Activated naive CD8-positive, alpha-beta T cell treated with anti-CD3 and anti-CD28 coated beads, Interleukin-2, amount 50 U/mL, for 24 hours (primary cell): ENCODE measurements at regions not wholly inside any gene's neighbourhood (a gene's known extent, or its start where the extent isn't known, plus 50 kb on each side); places are given as distances from the start of the nearest gene placed in this dataset.

Source experiments
- ATAC-seq: fragments of 150-1000 bp; cut with Tn5 transposase; one replicate; pipeline ENCODE4 v1.10.0; 2021
- DNase-seq: peaks from one replicate; pipeline ENCODE4 v3.0.0; 2021
- H3K27ac Mint-ChIP-seq: one replicate; pipeline ENCODE4 v1.8.0; 2021; ENCODE audit warnings: mild to moderate bottlenecking, mixed read lengths
- H3K27me3 Mint-ChIP-seq: one replicate; pipeline ENCODE4 v1.8.0; 2021; ENCODE audit warnings: mixed read lengths
- H3K36me3 Mint-ChIP-seq: one replicate; pipeline ENCODE4 v1.8.0; 2021; ENCODE audit warnings: low read depth, mixed read lengths
- H3K4me1 Mint-ChIP-seq: one replicate; pipeline ENCODE4 v1.8.0; 2021; ENCODE audit warnings: mixed read lengths
- H3K4me3 Mint-ChIP-seq: one replicate; pipeline ENCODE4 v1.8.0; 2021; ENCODE audit warnings: mild to moderate bottlenecking, moderate library complexity, mixed read lengths
- H3K9me3 Mint-ChIP-seq: one replicate; pipeline ENCODE4 v1.8.0; 2021; ENCODE audit warnings: mixed read lengths

DNA sequence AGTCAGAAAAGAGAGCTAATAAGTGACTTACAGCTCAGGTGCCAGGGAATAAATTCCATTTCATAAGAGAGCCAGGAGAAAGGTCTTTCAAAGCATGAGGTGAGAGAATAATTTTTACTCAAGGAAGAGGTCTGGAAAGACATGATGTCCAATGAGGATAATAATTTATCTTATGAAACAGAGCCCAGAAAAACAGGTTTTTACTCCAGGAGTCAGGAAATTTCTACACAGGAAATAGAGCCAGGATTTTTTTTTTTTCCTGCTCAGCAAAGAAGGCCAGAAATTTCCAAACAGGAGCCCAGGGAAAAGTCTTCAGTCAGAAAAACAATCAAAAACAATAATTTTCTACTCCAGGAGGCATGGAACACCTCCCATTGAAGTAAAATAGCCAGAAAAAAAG lies 1185.7 kb upstream of the TSPY4 start:
- Mint-ChIP-seq H3K4me3 (no peak overlapping the region), H3K27ac (no peak overlapping the region), H3K36me3 (no peaks in the 10 kb centered on the region), H3K4me1 (no peaks in the 10 kb centered on the region), H3K9me3 (no peaks in the 10 kb centered on the region), H3K27me3 (peaks cover 3% of the 10 kb centered on the region)
- DNase-seq (no peak), ATAC-seq (no peak)

DNA sequence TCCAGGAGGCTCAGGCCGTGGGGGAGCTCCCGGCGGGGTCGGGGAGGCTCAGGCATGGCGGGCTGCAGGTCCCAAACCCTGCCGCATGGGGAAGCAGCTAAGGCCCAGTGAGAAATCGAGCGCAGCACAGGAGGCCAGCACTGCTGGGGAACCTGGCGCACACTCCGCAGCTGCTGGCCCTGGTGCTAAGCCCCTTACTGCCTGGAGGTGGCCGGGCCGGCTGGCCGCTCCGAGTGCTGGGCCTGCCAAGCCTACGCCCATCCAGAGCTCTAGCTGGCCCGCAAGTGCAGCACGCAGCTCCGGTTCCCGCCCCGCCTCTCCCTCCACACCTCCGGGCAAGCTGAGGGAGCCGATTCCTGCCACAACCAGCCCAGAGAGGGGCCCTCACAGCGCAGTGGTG lies 1208.7 kb upstream of the TSPY4 start:
- H3K9me3 Mint-ChIP-seq, result no peaks in the 10 kb centered on the region
- no peaks in the 10 kb centered on the region for H3K4me1 Mint-ChIP-seq
- H3K27ac Mint-ChIP-seq, result no peak overlapping the region
- ATAC-seq, result no peak
- no peak overlapping the region for H3K4me3 Mint-ChIP-seq
- H3K36me3 Mint-ChIP-seq, result no peaks in the 10 kb centered on the region
- H3K27me3 Mint-ChIP-seq, result no peaks in the 10 kb centered on the region
- no peak for DNase-seq

DNA sequence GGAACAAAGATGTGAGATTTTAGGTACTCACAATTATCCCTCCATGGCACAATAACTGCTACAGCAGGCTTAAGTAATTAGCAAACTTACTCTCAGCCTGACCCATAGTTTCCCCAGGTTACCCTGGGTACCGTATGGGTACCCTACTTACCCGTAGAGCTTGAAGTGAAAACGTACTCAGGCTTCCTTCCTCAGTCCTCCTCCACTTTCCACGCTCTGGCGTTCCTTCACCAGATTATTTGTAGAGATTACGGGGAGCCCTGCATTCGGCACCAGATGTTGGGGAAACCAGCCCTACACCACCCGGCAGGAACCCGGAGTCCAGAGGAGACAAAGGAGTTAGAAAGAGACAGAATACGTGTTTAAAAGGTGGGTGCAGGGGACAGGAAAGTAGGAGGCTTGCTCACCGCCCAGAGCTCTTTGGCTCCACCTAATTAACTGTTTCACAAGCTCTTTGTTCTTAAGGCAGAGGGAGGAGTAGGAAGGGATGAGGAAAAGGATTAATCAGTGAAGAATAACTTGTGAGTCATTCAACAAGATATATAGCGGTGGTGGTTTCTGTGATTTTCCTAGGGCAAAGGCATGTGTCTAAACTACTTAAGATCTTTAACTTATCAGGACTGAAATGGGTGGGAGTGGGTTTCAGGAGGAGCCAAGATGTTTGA lies 1211.2 kb upstream of the TSPY4 start:
- Mint-ChIP-seq H3K4me3 (no peak overlapping the region), H3K27me3 (no peaks in the 10 kb centered on the region), H3K27ac (no peak overlapping the region), H3K9me3 (no peaks in the 10 kb centered on the region), H3K36me3 (no peaks in the 10 kb centered on the region), H3K4me1 (no peaks in the 10 kb centered on the region)
- DNase-seq, result no peak
- ATAC-seq, result no peak

DNA sequence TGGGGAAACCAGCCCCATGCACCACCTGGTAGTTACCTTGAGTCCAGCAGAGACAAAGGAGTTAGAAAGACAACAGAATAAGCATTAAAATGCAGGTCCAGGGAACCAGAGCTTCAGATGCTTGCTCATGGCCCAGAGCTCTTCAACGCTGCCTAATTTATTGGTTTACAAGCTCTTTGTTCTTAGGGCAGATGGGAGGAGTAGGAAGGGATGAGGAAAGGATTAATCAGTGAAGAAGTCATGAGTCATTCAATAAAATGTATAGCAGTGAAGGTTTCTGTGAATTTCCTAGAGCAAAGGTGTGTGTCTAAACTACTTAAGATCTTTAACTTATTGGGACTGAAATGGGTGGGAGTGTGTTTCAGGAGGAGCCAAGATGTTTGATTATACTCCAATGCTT lies 1210.3 kb upstream of the AMELY start:
- no peak for ATAC-seq
- no peak overlapping the region for H3K4me3 Mint-ChIP-seq
- H3K27ac Mint-ChIP-seq, result no peak overlapping the region
- H3K27me3 Mint-ChIP-seq, result no peaks in the 10 kb centered on the region
- H3K36me3 Mint-ChIP-seq, result no peaks in the 10 kb centered on the region
- H3K9me3 Mint-ChIP-seq, result no peaks in the 10 kb centered on the region
- DNase-seq, result no peak
- no peaks in the 10 kb centered on the region for H3K4me1 Mint-ChIP-seq

DNA sequence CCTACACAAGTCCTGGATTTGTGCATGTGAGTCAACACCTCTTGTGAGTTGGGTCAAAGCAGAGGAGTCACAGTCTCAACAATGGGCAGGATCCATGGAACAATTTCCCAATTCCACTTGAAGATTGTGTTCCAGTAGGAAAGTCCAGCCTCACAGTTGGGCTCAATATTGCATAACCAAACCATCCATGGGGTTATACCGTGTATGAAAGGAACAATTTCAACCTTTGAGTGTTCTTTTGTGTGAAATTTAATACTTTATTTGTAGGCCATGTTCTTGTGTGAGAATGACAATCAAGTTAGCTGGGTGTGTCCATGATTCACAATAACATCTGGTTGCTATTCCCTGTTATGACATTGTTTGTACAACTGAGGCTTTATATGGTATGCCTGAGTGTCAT lies 1182.9 kb upstream of the AMELY start:
- DNase-seq (no peak), ATAC-seq (no peak)
- no peak overlapping the region for H3K4me3 Mint-ChIP-seq
- H3K27ac Mint-ChIP-seq, result no peak overlapping the region
- H3K4me1 Mint-ChIP-seq, result no peaks in the 10 kb centered on the region
- no peaks in the 10 kb centered on the region for H3K9me3 Mint-ChIP-seq
- H3K36me3 Mint-ChIP-seq, result no peaks in the 10 kb centered on the region
- H3K27me3 Mint-ChIP-seq, result no peaks in the 10 kb centered on the region

DNA sequence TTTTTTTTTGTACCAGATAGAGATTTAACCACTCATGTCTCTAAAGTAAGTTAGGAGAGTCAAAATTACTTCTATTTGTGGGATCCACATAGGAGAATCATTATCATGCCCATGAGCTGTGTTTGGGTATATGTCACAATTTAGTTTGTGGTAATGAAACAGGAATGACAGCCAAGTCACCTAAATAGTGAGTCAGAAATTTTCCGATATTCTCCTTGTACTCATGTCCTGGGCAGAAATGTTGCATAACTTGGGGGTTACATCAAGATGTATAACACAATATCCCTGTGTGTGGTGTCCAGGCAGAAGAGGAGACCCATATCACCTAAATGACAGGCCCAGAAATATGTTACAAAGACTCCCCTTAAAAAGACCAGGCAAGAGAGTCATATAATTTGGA lies 1181.4 kb upstream of the AMELY start:
- no peaks in the 10 kb centered on the region for H3K27me3 Mint-ChIP-seq
- no peaks in the 10 kb centered on the region for H3K36me3 Mint-ChIP-seq
- no peak for ATAC-seq
- H3K4me1 Mint-ChIP-seq, result no peaks in the 10 kb centered on the region
- no peak overlapping the region for H3K27ac Mint-ChIP-seq
- no peak for DNase-seq
- no peaks in the 10 kb centered on the region for H3K9me3 Mint-ChIP-seq
- H3K4me3 Mint-ChIP-seq, result no peak overlapping the region

DNA sequence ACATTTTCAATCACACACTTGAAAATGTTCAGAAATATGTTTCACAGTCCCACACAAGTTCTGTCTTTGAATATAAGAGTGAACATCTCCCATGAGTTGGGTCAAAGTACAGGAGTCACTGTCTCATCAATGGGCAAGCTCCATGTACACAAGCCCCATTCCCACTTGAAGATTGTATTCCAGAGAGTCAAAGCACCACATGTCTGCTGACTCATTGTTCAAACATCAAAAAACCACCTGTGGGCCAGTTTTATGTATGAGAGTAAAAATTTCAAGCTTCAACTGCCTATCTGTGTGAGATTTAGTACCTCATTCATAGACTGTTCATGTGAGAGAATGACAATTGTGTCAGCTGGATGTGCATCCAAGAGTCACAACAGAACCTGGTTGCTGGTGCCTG lies 1174.4 kb upstream of the AMELY start:
- Mint-ChIP-seq H3K36me3 (no peaks in the 10 kb centered on the region), H3K27me3 (no peaks in the 10 kb centered on the region), H3K27ac (no peak overlapping the region), H3K9me3 (peaks cover 3% of the 10 kb centered on the region), H3K4me1 (no peaks in the 10 kb centered on the region), H3K4me3 (no peak overlapping the region)
- ATAC-seq, result no peak
- no peak for DNase-seq

DNA sequence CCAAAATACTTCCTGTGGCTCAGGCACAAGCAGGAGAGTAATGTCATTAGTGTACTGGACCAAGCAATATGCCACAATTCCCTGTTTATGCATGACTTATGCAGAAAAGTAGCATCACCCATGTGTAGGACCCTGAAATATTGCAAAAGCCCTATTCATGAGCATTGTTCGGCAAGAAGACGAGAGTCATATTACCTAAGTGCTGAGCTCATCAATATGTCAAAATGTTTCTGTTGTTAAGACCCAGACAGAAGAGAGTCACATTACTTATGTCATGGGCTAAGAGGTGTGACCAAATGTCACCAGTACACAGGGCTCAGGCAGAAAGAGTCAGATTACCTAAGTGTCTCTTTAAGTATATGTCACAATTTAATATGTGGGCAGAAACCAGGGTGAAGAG lies 1172.6 kb upstream of the AMELY start:
- no peak overlapping the region for H3K4me3 Mint-ChIP-seq
- H3K9me3 Mint-ChIP-seq, result peaks cover 5% of the 10 kb centered on the region
- H3K27me3 Mint-ChIP-seq, result no peaks in the 10 kb centered on the region
- H3K27ac Mint-ChIP-seq, result no peak overlapping the region
- no peaks in the 10 kb centered on the region for H3K4me1 Mint-ChIP-seq
- H3K36me3 Mint-ChIP-seq, result no peaks in the 10 kb centered on the region
- DNase-seq (no peak), ATAC-seq (no peak)

DNA sequence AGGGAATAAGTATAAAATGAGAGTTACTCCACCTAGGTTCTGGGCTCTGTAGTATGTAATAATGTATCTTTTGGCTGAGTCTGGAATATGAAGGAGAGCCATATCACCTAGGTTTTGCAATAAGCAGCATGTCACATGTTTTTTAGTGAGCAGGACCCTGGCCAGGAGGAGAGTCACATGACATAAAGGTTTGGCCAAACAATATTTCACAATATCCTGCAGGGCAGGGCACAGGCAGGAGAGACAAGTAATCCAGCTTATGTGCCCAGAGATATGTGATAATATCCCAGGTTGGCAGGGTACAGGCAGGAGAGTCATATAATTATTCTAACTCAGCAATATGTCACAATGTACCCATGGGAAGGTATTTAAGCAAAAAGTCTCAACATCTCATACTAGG lies 1169.6 kb upstream of the AMELY start:
- no peak for DNase-seq
- no peak overlapping the region for H3K27ac Mint-ChIP-seq
- H3K36me3 Mint-ChIP-seq, result no peaks in the 10 kb centered on the region
- no peak for ATAC-seq
- no peaks in the 10 kb centered on the region for H3K4me1 Mint-ChIP-seq
- no peaks in the 10 kb centered on the region for H3K27me3 Mint-ChIP-seq
- no peak overlapping the region for H3K4me3 Mint-ChIP-seq
- peaks cover 5% of the 10 kb centered on the region for H3K9me3 Mint-ChIP-seq

DNA sequence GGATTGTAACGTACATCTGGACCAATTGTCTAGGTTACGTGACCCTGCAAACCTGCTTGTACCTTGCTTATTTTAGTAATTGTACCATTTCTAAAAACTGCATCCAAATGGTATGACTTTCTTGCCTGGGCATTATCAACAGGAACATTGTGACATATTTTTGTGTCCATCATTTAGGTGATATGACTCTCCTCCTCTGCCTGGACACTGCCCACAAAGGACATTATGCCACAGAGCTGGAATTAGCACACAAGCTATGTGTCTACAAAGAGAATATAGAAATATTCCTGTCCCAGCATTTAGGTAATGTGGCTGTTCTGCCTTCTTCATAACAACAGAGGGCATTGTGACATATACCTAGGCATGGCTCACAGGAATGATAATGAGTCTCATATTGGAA lies 1153.7 kb upstream of the AMELY start:
- Mint-ChIP-seq H3K27me3 (no peaks in the 10 kb centered on the region), H3K4me1 (no peaks in the 10 kb centered on the region), H3K4me3 (no peak overlapping the region), H3K9me3 (no peaks in the 10 kb centered on the region), H3K36me3 (no peaks in the 10 kb centered on the region), H3K27ac (no peak overlapping the region)
- ATAC-seq, result no peak
- no peak for DNase-seq

DNA sequence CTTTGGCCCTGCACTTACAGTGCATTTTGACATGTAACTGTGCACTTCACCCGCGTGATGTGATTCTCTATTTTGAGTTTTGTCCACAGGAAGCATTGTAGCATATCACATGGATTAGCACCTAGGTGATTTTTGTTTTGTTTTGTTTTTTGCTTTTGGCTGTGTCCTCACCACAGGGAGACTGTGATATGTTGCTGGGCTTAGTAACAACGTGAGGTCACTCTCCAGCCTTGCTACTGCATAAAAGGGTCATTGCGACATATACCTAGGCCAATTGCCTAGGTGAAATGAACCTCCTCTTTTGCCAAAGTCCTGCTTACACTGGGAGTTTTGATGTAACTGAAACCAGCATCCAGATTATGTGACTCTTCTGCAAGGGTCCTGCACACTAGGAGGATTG lies 1152.9 kb upstream of the AMELY start:
- Mint-ChIP-seq H3K4me3 (no peak overlapping the region), H3K9me3 (no peaks in the 10 kb centered on the region), H3K27ac (no peak overlapping the region), H3K27me3 (no peaks in the 10 kb centered on the region), H3K36me3 (no peaks in the 10 kb centered on the region), H3K4me1 (no peaks in the 10 kb centered on the region)
- no peak for ATAC-seq
- no peak for DNase-seq

DNA sequence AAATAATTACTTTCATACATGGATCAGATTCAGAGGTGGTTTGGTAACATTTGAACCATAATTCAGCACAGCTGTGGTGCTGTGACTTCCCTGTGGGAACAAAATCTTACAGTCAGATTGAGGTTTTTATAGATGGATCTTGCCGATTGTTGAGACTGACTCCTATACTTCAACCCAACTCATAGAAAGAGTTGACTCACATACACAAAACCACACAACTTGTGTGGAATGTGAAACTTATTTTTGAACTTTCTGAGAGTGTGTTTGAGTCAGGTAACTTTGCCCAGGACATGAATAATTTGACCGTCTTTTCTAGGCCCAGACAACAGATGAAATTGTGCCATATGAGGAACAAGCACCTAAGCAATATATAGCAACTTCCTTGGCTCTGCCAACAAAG lies 1152.4 kb upstream of the AMELY start:
- H3K27me3 Mint-ChIP-seq, result no peaks in the 10 kb centered on the region
- no peaks in the 10 kb centered on the region for H3K9me3 Mint-ChIP-seq
- ATAC-seq (no peak), DNase-seq (no peak)
- no peak overlapping the region for H3K27ac Mint-ChIP-seq
- no peak overlapping the region for H3K4me3 Mint-ChIP-seq
- H3K36me3 Mint-ChIP-seq, result no peaks in the 10 kb centered on the region
- no peaks in the 10 kb centered on the region for H3K4me1 Mint-ChIP-seq

DNA sequence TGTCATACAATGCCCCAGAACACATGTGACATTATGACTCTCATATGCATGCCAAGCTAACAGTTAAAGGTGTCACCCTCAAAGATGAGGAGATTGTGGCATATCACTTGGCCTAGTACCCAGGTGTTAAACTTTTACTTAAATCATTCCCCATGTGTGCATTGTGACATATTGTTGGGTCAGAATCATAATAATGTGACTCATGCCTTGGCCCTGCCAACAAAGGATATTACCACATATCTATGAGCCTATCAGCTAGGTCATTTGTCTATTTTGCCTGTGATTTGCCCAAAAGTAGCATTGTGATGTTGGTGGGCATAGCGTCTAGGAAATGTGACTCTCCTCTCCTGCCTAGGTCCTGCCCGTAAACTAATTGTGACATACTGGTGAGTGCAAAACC lies 1147.1 kb upstream of the AMELY start:
- Mint-ChIP-seq H3K4me3 (no peak overlapping the region), H3K36me3 (no peaks in the 10 kb centered on the region), H3K27ac (no peak overlapping the region), H3K27me3 (no peaks in the 10 kb centered on the region), H3K4me1 (no peaks in the 10 kb centered on the region), H3K9me3 (peaks cover 3% of the 10 kb centered on the region)
- no peak for ATAC-seq
- no peak for DNase-seq

DNA sequence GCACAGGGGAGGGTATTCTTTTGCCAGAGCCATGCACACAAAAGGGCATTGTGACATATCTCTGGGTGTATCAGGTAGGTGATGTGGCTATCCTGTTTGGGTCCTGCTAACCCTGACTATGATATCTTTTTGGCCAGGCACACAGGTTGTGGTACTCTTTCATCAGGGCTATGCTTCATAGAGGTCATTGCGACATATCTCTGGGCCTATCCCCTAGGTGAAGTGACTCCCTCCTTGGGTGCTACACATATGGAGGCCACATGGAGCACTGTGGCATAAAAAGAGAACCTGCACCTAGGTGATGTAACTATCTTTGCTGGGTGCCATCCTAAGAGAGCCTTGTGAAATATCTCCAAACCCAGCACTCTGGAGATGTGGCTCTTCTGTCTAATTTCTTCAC lies 1139.8 kb upstream of the AMELY start:
- Mint-ChIP-seq H3K4me1 (no peaks in the 10 kb centered on the region), H3K9me3 (peaks cover 3% of the 10 kb centered on the region), H3K4me3 (no peak overlapping the region), H3K27ac (no peak overlapping the region), H3K27me3 (no peaks in the 10 kb centered on the region), H3K36me3 (no peaks in the 10 kb centered on the region)
- DNase-seq, result no peak
- no peak for ATAC-seq

DNA sequence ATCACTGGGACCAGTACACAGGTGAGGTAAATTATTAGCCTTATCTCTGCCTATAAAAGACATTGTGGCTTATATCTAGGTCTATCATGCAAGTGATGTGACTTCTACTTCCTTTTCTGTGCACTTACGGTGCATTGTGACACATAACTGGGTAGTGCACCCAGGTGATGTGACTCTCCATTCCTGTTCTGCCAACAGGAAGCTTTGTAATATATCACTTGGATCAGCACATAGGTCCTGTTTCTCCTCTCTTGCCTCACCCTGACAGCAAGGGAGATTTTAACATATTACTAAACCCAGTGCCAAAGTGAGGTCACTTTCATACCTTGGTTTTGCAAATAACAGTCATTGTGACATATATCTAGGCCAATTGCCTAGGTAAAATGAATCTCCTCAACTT lies 1129.7 kb upstream of the AMELY start:
- ATAC-seq (no peak), DNase-seq (no peak)
- no peaks in the 10 kb centered on the region for H3K4me1 Mint-ChIP-seq
- H3K27me3 Mint-ChIP-seq, result no peaks in the 10 kb centered on the region
- no peak overlapping the region for H3K27ac Mint-ChIP-seq
- H3K4me3 Mint-ChIP-seq, result no peak overlapping the region
- H3K36me3 Mint-ChIP-seq, result no peaks in the 10 kb centered on the region
- no peaks in the 10 kb centered on the region for H3K9me3 Mint-ChIP-seq

DNA sequence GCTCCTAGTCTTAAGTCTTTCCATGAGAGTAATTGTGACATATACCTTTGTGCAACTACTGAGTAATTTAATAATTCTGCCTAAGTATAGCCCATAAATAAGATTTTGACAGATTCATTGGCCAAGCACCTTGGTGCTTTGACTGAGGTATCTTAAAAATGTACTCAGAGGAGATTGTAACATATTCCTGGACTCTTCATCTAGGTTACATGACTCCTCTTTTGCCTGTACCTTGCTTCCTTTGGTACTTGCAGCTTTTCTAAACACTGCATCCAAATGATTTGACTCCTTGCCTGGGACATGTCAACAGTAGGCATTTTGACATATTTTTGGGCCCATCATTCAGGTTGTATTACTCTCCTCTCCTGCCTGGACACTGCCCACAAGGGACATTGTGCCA lies 1125.0 kb upstream of the AMELY start:
- H3K4me1 Mint-ChIP-seq, result no peaks in the 10 kb centered on the region
- no peak for ATAC-seq
- H3K9me3 Mint-ChIP-seq, result no peaks in the 10 kb centered on the region
- H3K27me3 Mint-ChIP-seq, result no peaks in the 10 kb centered on the region
- H3K36me3 Mint-ChIP-seq, result no peaks in the 10 kb centered on the region
- H3K4me3 Mint-ChIP-seq, result no peak overlapping the region
- DNase-seq, result no peak
- H3K27ac Mint-ChIP-seq, result no peak overlapping the region
